Lower lobe of right lung (tissue), 2 donors: ENCODE measurements at regions not wholly inside any gene's neighbourhood (a gene's known extent, or its start where the extent isn't known, plus 50 kb on each side); places are given as distances from the start of the nearest gene placed in this dataset.

Experiments
- ATAC-seq, 2 donors: fragments of 200-7000 bp; cut with Tn5 transposase; one replicate each; pipeline ENCODE4 v1.9.1; 2020 to 2022; ENCODE audit warnings: mild to moderate bottlenecking in 2 of 2, moderate library complexity in 2 of 2
- DNase-seq: peaks from one replicate; pipeline ENCODE4 v3.0.0-alpha.2; 2020
- H3K27ac ChIP-seq: fragments of 200-600 bp; one replicate; pipeline ENCODE4 v1.8.0; 2022
- H3K27me3 ChIP-seq: fragments of 200-600 bp; one replicate; pipeline ENCODE4 v1.8.0; 2022; ENCODE audit warnings: low read depth
- H3K36me3 ChIP-seq: fragments of 200-600 bp; one replicate; pipeline ENCODE4 v1.8.0; 2022; ENCODE audit warnings: mild to moderate bottlenecking
- H3K4me1 ChIP-seq: fragments of 200-600 bp; one replicate; pipeline ENCODE4 v1.8.0; 2022
- H3K4me3 ChIP-seq: fragments of 200-600 bp; one replicate; pipeline ENCODE4 v1.8.0; 2022; ENCODE audit warnings: mild to moderate bottlenecking
- H3K9me3 ChIP-seq: fragments of 200-600 bp; one replicate; pipeline ENCODE4 v1.8.0; 2022
- CTCF ChIP-seq: fragments of 200-600 bp; IDR thresholded peaks from one replicate; pipeline ENCODE4 v1.8.0; 2022; ENCODE audit warnings: antibody characterized with exemption, mild to moderate bottlenecking
- intact Hi-C: fragments of 100-400 bp; cut with DNase I; formaldehyde crosslinking; loops from one replicate; pipeline ENCODE4 v1.11.0; 2022
- donor health status: DM: no; HTN: yes; CAD: no; lungs with severe emphysema.

GRCh38 chr17:54718286-54718685 lies 182.4 kb upstream of the TOM1L1 start:
- no peaks in the 10 kb centered on the region for H3K9me3 ChIP-seq
- no peaks in the 10 kb centered on the region for H3K4me1 ChIP-seq
- no peak for ATAC-seq
- intact Hi-C loops: no loop called here
- H3K27ac ChIP-seq: no peak overlapping the region
- no peak for DNase-seq
- H3K4me3 ChIP-seq: no peak overlapping the region
- no peak for TF ChIP-seq CTCF
- no peaks in the 10 kb centered on the region for H3K36me3 ChIP-seq
- H3K27me3 ChIP-seq: no peaks in the 10 kb centered on the region

GRCh38 chr17:54727624-54728023 lies 173.0 kb upstream of the TOM1L1 start:
- no peaks in the 10 kb centered on the region for H3K4me1 ChIP-seq
- H3K9me3 ChIP-seq: peaks cover 25% of the 10 kb centered on the region
- no peaks in the 10 kb centered on the region for H3K27me3 ChIP-seq
- DNase-seq (no peak), ATAC-seq (no peak)
- no peak overlapping the region for H3K4me3 ChIP-seq
- intact Hi-C loops: no loop called here
- no peak for TF ChIP-seq CTCF
- H3K27ac ChIP-seq: no peak overlapping the region
- no peaks in the 10 kb centered on the region for H3K36me3 ChIP-seq

- Histone ChIP-seq H3K9me3 (peaks cover 8% of the 10 kb centered on the region), H3K36me3 (no peaks in the 10 kb centered on the region), H3K4me3 (no peak overlapping the region), H3K4me1 (no peaks in the 10 kb centered on the region), H3K27me3 (no peaks in the 10 kb centered on the region), H3K27ac (no peak overlapping the region)
- intact Hi-C loops: no loop called here
- no peak for DNase-seq
- TF ChIP-seq CTCF: no peak
- ATAC-seq: no peak
Measured at GRCh38 chr17:54736573-54736972, 164.1 kb upstream of the TOM1L1 start.

- Histone ChIP-seq H3K27me3 (no peaks in the 10 kb centered on the region), H3K4me1 (no peaks in the 10 kb centered on the region), H3K4me3 (no peak overlapping the region), H3K27ac (no peak overlapping the region), H3K36me3 (no peaks in the 10 kb centered on the region), H3K9me3 (no peaks in the 10 kb centered on the region)
- DNase-seq: no peak
- intact Hi-C loops: no loop called here
- ATAC-seq: no peak
- TF ChIP-seq CTCF: no peak
Measured at GRCh38 chr17:54738496-54738895, 162.2 kb upstream of the TOM1L1 start.

- Histone ChIP-seq H3K27me3 (no peaks in the 10 kb centered on the region), H3K36me3 (no peaks in the 10 kb centered on the region), H3K4me1 (no peaks in the 10 kb centered on the region), H3K9me3 (peaks cover 3% of the 10 kb centered on the region), H3K4me3 (no peak overlapping the region), H3K27ac (no peak overlapping the region)
- DNase-seq: no peak
- no peak for TF ChIP-seq CTCF
- no peak for ATAC-seq
- intact Hi-C loops: no loop called here
Measured at GRCh38 chr17:54744750-54745149, 155.9 kb upstream of the TOM1L1 start.

GRCh38 chr17:54745239-54745638 lies 155.4 kb upstream of the TOM1L1 start:
- no peak for TF ChIP-seq CTCF
- no peak overlapping the region for H3K4me3 ChIP-seq
- no peak for DNase-seq
- H3K4me1 ChIP-seq: no peaks in the 10 kb centered on the region
- intact Hi-C loops: no loop called here
- no peak for ATAC-seq
- no peaks in the 10 kb centered on the region for H3K27me3 ChIP-seq
- no peaks in the 10 kb centered on the region for H3K36me3 ChIP-seq
- H3K27ac ChIP-seq: no peak overlapping the region
- H3K9me3 ChIP-seq: peaks cover 3% of the 10 kb centered on the region
